Activated gamma-delta T cell (primary cell): ENCODE measurements at regions not wholly inside any gene's neighbourhood (a gene's known extent, or its start where the extent isn't known, plus 50 kb on each side); places are given as distances from the start of the nearest gene placed in this dataset.

Experiments
- DNase-seq: peaks from one replicate; lab custom pipeline; 2025; lab: John Stamatoyannopoulos, UW

DNA sequence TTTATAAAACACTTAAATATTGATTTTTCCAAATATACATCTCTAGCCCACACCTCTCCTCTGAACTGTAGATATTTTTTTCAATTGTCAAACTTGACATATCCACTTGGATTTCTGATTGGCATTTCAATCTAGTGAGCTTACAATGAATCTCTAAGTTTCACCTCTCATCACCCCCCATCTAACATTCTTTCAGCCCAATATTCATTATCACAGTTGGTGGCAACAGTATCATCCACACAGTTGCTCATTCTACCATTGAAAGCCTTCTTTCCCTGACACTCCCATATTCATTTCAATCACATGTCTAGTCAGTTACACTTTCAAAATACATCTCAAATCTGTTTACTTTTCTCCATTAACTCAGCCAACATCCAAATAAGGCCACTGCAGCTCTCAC, 385.2 kb downstream of the PCDH20 start:
- no peak for DNase-seq

DNA sequence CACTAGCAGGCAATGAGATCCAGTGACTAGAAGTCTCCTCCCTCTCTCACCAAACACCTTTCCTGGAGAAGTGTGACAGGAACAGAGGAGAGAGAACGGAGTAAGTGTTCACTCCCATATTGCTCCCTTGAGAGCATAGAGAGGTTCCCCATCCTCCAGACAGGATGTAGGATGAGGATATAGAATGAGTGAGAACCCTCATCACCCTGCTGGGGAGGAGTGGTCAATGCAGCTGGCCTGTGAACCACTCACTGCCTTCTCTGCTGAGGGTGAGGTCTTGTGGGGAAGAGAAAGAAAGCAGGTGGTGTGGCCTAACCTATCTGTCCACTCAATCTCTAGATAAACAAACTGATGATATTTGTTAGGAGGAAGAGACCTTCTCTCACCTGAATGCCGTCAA, 386.6 kb downstream of the PCDH20 start:
- no peak for DNase-seq

DNA sequence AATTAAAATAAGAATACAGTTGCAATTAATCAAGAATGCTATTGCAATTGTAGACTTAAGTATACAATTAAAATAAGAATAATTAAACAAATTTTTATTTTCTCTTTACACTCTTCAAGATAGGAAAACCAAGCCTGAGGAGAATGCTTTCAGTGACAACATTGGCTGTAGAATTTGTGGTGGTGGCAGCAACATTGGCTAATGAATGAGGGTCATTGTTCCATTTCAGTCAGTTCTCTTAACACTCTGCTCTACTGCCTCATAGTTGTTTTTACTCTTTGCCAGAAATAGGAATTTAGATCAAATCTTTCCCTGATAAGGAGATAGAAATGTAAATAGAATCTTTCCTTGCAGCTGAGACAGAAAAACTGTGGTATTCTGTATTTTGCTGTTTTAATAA, 391.6 kb downstream of the PCDH20 start:
- no peak for DNase-seq

DNA sequence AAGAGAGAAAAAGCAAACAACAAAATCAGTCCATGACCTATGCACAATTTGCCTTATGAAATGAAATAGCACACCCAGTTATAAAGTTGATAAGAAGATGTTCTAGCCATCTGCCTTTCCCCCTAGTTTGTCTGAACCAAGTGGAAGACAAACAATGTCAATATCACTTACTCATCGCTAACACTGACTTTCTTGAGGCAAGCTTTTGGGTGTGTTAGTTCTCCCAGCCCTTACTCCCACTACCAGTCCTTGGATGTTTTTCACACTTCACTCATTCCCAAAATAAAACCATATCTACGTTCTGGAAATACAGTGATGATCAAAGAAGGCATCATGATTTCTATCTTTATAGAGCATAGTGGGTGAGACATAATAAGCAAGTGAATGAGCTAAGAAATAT, 393.8 kb downstream of the PCDH20 start:
- DNase-seq, result no peak

DNA sequence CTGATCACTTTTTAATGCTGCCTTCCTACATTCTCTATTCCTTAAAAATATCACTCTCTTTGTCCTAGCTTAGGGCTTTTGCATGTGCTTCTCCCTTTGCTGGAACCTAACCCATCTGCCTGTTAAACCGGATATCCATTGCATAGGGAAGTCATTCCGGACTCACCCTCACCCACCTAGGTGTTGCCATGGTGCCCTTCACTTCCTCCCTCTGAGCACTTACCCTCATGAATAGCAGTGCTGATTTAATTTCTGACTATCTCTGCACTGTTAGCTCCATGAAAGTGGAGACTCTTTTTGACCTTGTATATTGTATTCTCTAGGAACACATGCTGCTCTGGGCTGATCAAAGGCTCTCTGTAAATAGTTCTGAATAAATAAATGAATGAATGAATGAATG, 401.9 kb downstream of the PCDH20 start:
- no peak for DNase-seq

DNA sequence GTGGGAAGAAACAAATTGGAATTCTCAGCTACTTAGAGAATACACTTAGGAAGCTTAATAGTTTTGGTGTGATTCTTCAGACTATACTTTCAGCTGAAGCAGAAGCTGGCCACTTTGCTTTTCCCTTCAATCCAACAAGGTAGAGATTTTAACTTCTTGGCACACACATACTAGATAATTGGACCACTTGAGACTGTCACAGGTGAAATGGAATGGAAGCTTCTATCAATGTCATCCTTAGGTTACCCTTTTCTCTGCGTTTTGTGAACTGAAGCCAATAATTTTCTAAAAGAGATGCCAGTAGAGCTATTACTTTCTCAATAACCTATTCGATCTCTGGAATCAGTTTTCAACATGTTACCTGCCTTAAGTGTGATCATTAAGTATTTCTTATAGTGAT, 405.3 kb downstream of the PCDH20 start:
- DNase-seq, result no peak

DNA sequence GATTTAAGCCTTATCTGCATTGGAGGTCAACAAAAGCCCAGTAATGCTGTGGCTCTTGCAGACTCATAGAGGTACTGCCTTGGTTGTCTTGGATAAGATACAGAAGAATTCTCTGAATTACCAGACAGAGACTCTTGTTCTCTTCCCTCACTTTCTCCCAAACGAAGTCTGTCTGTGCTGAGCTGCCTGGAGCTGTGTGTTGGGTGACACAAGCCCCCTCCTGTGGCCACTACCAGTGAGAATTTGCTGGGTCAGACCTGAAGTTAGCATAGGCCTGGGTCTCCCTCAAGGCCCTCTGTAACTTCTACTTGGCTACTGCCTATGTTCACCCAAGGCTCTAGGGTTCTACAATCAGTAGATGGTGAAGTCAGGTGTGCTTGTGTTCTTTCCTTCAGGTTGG, 413.0 kb downstream of the PCDH20 start:
- no peak for DNase-seq

DNA sequence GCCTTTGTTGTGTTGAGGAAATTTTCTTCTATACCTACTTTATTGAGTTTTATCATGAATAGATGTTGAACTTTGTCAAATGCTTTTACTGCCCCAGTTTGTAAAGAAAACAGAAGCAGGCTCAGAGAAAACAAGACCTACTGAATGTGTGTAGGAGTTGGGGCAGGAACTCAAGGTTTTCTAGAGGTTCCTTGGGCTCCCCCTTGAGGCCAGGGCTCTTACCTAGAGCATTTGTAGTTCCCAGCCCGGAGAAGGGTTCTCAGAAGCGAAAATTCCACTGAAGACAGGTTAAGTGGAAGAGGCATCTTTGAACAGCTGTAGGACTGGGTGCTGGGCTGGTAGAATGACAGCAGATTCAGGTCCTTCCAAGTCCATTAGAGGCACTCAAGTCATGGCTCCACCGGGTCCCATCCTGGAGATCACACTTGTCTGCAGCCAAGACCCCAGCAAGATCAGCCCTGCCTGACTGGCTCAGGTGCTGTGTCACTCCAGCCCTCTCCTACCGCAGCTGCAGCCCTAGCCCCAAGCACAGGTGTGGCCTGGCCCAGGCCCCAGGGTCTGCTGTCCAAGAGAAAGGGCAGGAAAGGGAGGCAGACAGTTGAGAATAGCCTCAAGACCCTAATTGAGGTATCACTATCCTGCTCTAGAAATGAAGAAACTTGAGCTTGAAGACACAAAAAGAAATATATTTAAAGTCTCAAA, 425.5 kb downstream of the PCDH20 start:
- peak; percentile 1 for DNase-seq

DNA sequence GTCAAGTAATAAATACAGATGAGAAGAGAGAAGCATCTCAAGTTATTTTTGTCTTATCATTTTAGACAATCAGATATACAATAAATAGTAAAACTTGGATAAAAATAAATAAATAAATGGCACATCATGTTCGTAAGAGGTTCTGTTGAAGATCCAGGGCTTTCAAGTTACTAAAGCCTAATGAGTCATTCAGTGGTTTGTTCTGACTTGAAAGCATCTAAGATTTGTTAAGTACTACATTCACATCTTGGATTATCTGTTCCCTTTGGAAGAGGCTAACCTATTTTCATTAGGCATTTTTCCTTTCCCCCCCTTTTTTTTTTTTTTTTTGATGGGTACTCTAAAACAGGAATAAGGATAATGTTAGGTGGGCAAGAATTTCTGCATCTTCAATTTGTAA, 429.3 kb downstream of the PCDH20 start:
- no peak for DNase-seq

DNA sequence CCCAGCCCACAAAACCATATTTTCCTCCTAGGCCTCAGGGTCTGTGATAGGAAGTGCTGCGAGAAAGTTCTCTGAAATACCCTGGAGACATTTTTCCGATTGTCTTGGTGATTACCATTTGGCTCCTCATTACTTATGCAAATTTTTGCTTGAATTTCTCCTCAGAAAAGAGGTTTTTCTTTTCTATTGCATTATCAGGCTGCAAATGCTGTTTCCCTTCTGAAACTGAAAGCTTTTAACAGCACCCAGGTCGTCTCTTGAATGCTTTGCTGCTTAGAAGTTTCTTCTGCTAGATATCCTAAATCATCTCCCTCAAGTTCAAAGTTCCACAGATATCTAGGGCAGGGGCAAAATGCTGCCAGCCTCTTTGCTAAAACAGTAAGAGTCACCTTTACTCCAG, 434.2 kb downstream of the PCDH20 start:
- DNase-seq, result no peak

DNA sequence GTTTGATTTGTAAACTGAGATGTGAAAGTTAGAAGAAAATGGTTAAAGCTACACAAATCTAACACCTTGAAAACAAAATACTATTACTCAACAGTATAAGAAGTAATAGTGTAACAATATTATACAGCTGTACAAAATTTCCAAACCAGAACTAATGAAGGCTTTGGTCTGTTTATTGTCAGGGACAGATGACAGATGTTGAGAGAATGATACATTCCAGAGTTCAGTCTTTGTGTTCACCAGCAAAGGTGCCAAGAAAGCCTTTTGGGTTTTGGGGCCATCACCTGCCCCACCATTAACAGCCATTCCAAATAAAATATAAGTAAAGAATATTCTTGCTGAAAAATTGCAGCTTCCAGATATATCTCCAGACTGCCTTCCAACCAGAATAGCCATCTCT, 439.3 kb downstream of the PCDH20 start:
- no peak for DNase-seq

DNA sequence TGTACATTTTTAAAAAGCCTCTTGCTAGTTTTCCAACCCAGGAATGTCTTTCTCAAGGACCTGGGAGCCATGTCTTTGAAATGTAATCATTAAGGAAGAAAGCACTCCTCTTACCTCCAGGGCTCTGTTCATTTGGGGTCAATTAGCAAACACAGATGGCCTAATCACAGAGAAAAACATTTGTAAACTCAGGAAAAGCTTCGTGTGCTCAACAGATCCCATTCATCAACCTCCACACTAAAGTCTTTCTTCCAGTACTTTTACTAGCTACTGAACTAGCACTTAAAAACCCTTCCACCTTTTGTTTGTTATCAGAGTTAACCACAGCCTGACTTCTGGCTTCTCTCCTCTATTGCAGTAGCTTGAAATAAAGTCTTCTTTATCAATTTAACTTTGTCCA, 441.4 kb downstream of the PCDH20 start:
- DNase-seq, result no peak

DNA sequence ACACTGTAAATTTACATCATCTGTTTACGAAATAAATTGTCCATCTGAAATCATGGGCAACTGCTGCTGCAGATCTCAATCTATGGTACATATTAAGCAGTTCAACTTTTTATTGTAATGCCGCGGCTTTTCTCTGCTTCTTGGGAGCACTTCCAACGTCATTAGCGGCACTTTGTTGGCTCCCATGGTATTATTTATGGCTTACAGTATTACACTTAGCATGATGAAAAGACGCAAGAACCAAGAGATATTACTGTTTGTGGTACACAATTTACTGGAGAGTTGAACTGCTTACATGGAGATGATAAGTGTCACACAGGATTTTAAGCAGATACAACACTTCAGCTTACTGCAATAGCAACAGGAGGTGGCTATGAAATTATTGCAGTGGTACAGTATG, 442.1 kb downstream of the PCDH20 start:
- no peak for DNase-seq

DNA sequence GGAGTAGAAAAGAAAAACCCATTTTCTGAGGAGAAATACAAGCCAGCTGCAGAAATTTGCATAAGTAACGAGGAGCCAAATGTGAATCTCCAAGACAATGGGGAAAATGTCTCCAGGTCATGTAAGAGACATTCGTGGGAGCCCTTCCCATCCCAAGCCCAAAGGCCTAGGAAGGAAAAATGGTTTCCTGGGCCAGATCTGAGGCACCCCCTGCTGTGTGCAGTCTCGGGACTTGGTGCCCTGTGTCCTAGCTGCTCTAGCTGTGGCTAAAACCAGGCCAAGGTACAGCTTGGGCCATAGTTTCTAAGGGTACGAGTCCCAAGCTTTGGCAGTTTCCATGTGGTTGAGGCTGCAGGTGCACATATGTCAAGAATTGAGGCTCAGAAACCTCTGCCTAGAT, 444.9 kb downstream of the PCDH20 start:
- no peak for DNase-seq

DNA sequence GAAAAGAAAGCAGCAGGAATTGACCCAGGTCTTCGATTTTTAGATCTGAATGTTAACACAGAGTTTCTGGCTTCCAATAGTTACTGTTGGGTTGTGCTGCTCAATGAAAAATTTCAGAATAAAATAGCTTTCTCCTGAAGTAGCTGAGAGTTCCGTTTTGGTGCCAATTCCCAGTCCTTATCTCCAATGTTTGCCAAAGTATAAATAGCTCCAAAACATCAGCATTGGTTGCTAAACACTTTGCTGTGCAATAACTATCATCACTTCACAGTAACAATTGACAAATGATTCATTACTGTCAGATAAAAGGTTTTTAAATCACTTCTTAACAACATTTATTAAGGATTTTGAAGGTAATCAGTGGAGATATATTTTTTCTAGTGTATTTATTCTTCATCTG, 446.0 kb downstream of the PCDH20 start:
- no peak for DNase-seq

DNA sequence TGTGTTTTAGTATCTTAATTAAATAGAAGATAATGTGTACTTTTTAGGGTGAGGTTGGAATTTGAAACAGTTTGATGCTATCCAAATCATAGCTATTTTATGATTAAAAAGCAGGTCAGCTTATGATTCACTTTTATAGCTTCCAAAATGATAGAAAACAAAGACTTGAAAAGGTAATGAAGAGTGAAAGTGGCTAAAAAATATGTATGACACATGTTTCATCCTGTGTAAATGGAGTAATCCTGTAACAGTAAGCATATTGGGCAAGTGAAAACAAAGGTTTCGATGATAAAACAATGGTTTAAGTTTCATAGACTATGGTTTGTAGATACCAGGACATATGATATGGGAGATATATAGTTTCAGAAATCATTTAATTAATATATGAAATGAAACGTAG, 456.2 kb downstream of the PCDH20 start:
- DNase-seq, result no peak

DNA sequence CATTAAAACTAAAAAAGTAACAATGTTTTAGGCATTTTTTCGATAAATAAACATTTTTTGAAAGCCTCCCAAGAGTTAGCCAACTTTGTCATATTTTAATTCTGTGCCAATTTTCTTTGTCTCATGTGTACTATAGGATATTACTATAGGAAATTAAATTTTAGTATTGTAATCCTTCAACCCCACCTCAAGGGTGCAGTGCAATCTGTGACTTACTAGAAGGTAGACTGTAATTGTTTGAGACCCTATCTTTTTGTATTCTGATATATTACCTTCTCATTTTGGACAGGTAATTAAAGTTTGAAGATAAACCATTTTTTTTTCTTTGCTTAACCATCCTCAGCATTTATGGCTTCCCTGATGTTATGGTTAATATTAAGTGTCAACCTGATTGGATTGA, 457.8 kb downstream of the PCDH20 start:
- DNase-seq, result no peak

DNA sequence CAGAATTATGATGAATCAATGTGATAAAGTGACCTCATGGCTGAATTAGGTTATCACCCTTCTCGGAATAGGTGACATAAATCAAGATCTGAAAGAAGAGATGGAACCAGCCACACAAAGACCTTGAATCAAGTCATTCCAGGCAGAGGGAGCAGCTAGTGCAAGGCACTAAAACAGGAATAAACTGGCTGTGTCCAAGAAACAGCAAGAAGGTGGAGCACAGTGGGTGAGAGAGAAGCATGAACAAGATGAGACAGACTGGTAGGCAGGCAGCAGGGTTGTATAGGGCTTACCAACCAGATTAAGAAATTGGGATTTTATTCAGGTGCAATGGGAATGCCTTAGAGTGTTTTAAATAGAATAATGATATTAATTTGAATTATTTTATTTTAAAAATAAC, 470.3 kb downstream of the PCDH20 start:
- no peak for DNase-seq

DNA sequence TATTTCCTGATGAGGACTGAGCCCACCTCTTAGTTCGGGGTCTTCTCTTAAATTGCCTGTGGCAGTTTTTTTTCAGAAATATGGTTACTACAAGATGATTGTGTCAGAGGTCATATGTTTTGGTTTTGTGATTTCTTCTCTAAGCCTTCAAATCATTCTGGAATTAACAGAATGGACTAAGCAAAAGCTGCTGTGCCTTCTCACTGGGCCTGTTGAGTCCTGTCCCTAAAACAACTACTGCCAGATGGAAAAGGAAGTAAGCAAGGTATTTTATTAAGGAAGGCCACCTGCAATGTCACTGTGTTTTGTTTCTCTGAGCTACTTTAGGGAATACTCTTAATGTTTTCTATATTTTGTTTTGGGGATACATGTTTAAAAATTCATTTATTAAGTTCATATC, 470.8 kb downstream of the PCDH20 start:
- no peak for DNase-seq

DNA sequence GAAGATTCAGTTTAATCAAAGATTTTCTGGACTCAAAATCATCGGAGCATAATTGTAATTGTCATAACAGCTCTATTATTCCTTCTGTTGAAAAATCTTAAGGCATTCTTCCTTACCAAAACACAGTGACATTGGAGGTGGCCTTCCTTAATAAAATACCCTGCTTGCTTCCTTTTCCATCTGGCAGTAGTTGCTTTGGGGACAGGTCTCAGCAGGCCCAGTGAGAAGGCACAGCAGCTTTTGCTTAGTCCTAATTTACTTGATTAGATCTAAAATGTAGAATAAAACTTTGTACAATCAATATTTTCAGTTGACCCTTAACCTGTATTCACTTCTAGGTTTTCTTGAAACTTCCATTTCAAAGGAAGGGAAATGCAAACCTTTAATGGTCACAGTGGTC, 471.6 kb downstream of the PCDH20 start:
- no peak for DNase-seq

DNA sequence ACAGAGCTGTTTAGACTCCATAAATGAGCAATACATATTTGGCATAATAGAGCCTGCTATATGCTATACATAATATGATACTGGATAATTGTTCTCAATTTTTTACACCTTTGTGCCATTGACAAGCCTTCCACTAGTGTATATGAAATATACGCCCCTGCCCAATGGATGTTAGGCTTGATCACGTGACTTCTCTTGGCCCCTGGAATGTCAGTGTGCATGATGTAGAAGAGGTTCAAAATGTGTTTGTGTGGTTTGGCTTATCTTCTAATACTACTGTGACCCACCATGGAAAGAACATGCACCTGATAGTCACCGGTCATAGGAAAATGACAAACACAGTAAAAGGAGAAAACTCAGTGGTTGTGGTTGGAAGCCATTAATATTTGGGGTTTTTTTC, 479.4 kb downstream of the PCDH20 start:
- no peak for DNase-seq

DNA sequence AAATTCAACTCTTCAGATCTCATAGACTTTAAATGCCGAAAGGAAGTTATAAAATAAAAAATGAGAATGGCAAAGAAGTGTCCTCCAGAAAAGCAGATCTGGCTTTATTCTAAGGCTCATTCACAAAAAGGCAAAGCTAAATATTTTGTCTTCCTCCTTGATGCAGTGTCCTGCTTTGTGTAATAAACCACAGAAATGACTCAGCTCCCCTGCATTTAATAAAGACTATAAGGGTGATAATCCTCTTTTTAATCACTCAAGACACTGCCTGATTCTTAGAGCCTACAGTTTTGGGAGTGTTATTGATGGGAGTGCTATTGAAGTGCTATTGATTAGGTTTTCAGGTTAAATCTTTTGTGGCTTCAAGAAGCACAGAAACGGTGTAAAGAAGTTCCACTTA, 482.0 kb downstream of the PCDH20 start:
- DNase-seq, result no peak

DNA sequence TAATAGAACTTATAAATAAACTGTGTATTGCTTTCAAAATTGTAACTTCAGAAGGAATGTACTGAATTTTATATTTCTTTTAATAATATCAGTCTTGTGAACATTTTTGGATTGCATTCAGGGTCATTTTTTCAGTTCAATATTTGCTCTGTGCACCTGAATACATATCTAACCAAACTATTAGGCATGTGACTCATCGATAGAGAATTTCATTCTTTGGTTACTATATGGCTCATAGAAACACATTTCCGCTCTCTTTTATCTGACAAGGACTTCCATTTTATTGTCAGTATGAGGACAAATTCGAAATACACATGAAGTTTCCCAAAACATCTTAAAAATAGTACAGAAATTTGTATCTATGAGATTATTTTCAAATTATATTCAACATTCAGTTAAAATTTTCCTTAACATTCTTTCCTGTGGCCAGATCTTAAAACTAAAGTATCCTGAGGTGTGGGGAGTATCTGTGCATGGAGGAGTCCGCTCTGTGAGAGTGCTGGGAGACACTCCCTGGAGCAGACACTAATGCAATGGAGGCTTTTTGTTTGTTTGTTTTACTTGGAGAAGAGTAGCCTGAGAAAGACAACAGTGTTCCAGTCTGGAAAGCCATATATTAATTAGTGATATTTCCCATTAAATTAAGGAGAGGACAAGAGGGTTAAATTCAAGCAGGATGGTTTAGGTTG, 483.6 kb downstream of the PCDH20 start:
- DNase-seq, result no peak

DNA sequence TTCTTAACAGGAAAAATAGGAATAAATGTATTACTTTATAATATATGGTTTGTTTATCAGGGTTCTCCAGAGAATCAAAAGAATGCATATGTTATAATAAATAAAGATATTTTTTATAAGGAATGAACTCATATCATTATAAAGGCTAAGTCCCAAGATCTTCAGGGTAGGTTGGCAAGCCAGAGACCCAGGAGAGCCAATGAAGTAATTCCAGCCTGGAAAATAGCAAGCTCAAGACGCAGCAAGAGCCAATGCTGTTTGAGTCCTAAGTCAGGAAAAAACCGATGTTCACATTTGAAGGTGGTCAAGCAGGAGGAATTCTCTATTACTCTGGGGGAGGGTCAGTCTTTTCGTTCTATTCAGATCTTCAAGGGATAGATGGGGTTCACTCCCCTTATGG, 490.0 kb downstream of the PCDH20 start:
- DNase-seq, result no peak
